GM12878 (cell line): ENCODE measurements at regions not wholly inside any gene's neighbourhood (a gene's known extent, or its start where the extent isn't known, plus 50 kb on each side); places are given as distances from the start of the nearest gene placed in this dataset.
A peak's percentile ranks its signal among the peaks of the same experiment; 100 is the strongest.

Experiments
- ATAC-seq: fragments of 200-7000 bp; cut with Tn5 transposase; 3 replicates; pipeline ENCODE4 v1.9.1; 2020; ENCODE audit warnings: mild to moderate bottlenecking, moderate library complexity
- BruUV-seq: library from RNA; stranded (reverse); fragments of 400-500 nt; replicated peaks from 2 replicates; lab custom pipeline; 2021; lab: Mats Ljungman, UMichigan
- CTCF ChIA-PET: fragments of 300-600 bp; sonication (Branson Sonifier 250); formaldehyde crosslinking; extraction: SDS; loops from one replicate; lab custom pipeline; 2021; ENCODE audit warnings: inconsistent platforms; lab: Yijun Ruan, JAX
- POLR2A ChIA-PET: fragments of 350-600 bp; formaldehyde crosslinking; extraction: SDS; loops from one replicate; lab custom pipeline; 2021; ENCODE audit warnings: inconsistent platforms; lab: Charles Lee
- RAD21 ChIA-PET: fragments of 300-600 bp; sonication (Branson Sonifier 250); formaldehyde crosslinking; loops from one replicate; lab custom pipeline; 2023; ENCODE audit warnings: antibody characterized with exemption; ENCODE audit not compliant: unreplicated experiment; lab: Charles Lee
- SMC1A ChIA-PET: fragments of 300-600 bp; sonication (Branson Sonifier 250); formaldehyde crosslinking; loops from one replicate; lab custom pipeline; 2023; ENCODE audit not compliant: unreplicated experiment, uncharacterized antibody; lab: Charles Lee
- DNase-seq: peaks from one replicate; pipeline ENCODE4 v3.0.0-alpha.2; 2011; ENCODE audit warnings: low read depth, low spot score
- FAIRE-seq: peaks from 3 replicates; lab custom pipeline; 2011; peaks lifted over from hg19 to GRCh38; lab: Jason Lieb, UNC
- H2AFZ ChIP-seq: 2 replicates; pipeline ENCODE4 v1.6.0; 2011; ENCODE audit warnings: low read depth, low read length, control low read depth; ENCODE audit not compliant: control insufficient read depth
- H3K27ac ChIP-seq: 2 replicates; pipeline ENCODE4 v1.5.1; 2011; ENCODE audit warnings: control low read depth; ENCODE audit not compliant: control insufficient read depth, insufficient read depth
- H3K27me3 ChIP-seq, 2 experiments: replicated peaks in 1 of 2; 2 replicates each; pipeline versions ENCODE4 v1.6.0 to v1.6.1; 2011; ENCODE audit warnings: low read length in 1 of 2; ENCODE audit not compliant: control insufficient read depth in 2 of 2, insufficient read depth in 2 of 2
- H3K36me3 ChIP-seq, 2 experiments: 2 replicates each; pipeline ENCODE4 v1.5.1; 2011; ENCODE audit warnings: low read length in 1 of 2; ENCODE audit not compliant: control insufficient read depth in 2 of 2, insufficient read depth in 2 of 2
- H3K4me1 ChIP-seq: 2 replicates; pipeline ENCODE4 v1.6.1; 2011; ENCODE audit warnings: mild to moderate bottlenecking, low read length, moderate library complexity, mixed read lengths; ENCODE audit not compliant: control insufficient read depth, insufficient read depth
- H3K4me2 ChIP-seq: 2 replicates; pipeline ENCODE4 v1.6.0; 2011; ENCODE audit warnings: control low read depth; ENCODE audit not compliant: control insufficient read depth, insufficient read depth
- H3K4me3 ChIP-seq: fragments of 200-600 bp; sonication (generic); 2 replicates; pipeline ENCODE4 v1.5.1; 2016
- H3K79me2 ChIP-seq: 2 replicates; pipeline ENCODE4 v1.6.0; 2011; ENCODE audit warnings: low read length; ENCODE audit not compliant: control insufficient read depth, insufficient read depth
- H3K9ac ChIP-seq: 2 replicates; pipeline ENCODE4 v1.8.0; 2011; ENCODE audit warnings: low read length, control low read depth, mixed read lengths; ENCODE audit not compliant: control insufficient read depth, insufficient read depth
- H3K9me3 ChIP-seq: replicated peaks from 3 replicates; pipeline ENCODE4 v1.5.1; 2011; ENCODE audit warnings: mild to moderate bottlenecking, low read length; ENCODE audit not compliant: control insufficient read depth, insufficient read depth
- H4K20me1 ChIP-seq: 2 replicates; pipeline ENCODE4 v1.6.0; 2011; ENCODE audit not compliant: control insufficient read depth, insufficient read depth
- CBX5 ChIP-seq: sonication (generic); IDR thresholded peaks from 2 replicates; pipeline ENCODE4 v1.6.1; 2016; ENCODE audit warnings: low read depth, moderate library complexity, mild to moderate bottlenecking, inconsistent platforms
- EED ChIP-seq: sonication (generic); IDR thresholded peaks from 2 replicates; pipeline ENCODE4 v1.6.1; 2016; ENCODE audit warnings: antibody characterized with exemption, low read depth
- HCFC1 ChIP-seq: fragments of 150-350 bp; IDR thresholded peaks from 2 replicates; pipeline ENCODE4 v1.6.1; 2014; ENCODE audit warnings: low read length
- MTA2 ChIP-seq: fragments of 450-650 bp; IDR thresholded peaks from 2 replicates; pipeline ENCODE4 v1.6.1; 2016; ENCODE audit warnings: low read depth, mild to moderate bottlenecking, moderate library complexity
- NR2C2 ChIP-seq: IDR thresholded peaks from 2 replicates; pipeline ENCODE4 v1.6.1; 2011; ENCODE audit warnings: borderline replicate concordance, low read depth; ENCODE audit not compliant: control insufficient read depth, insufficient read length
- WRNIP1 ChIP-seq: IDR thresholded peaks from 2 replicates; pipeline ENCODE4 v1.6.1; 2011; ENCODE audit warnings: low read depth, low read length, improper control_type of control experiment, borderline replicate concordance
- WGBS: methylation state at CpG from one replicate; pipeline ENCODE4 v1.1.6; 2016; ENCODE audit warnings: low lambda C conversion rate; ENCODE audit not compliant: insufficient replicate concordance, insufficient coverage; ENCODE audit errors: missing lambda C conversion rate; 5-methylcytosine and 5-hydroxymethylcytosine counted together
- in situ Hi-C: fragments of 300-500 bp; cut with MboI; formaldehyde crosslinking; loops from 9 replicates; pipeline ENCODE4 v1.14.3; 2018; ENCODE audit warnings: mixed read lengths
- intact Hi-C: fragments of 100-400 bp; cut with micrococcal nuclease; formaldehyde crosslinking; loops from one replicate; pipeline ENCODE4 v1.14.2; 2022; ENCODE audit not compliant: unreplicated experiment
- TF ChIP-seq, protein P1 (sequence below): IDR thresholded peaks from 2 replicates; pipeline ENCODE4 v1.6.1; 2012; ENCODE audit warnings: improper control_type of control experiment, low read depth, low read length; ENCODE audit not compliant: insufficient replicate concordance
- TF ChIP-seq, protein P2 (sequence below): fragments of 450-650 bp; IDR thresholded peaks from 2 replicates; pipeline ENCODE4 v1.6.1; 2017; ENCODE audit warnings: borderline replicate concordance
- TF ChIP-seq, protein P3 (sequence below): fragments of 450-650 bp; formaldehyde crosslinking; IDR thresholded peaks from 2 replicates; pipeline ENCODE4 v1.5.0; 2022; ENCODE audit warnings: mild to moderate bottlenecking, missing genetic modification characterization

DNA sequence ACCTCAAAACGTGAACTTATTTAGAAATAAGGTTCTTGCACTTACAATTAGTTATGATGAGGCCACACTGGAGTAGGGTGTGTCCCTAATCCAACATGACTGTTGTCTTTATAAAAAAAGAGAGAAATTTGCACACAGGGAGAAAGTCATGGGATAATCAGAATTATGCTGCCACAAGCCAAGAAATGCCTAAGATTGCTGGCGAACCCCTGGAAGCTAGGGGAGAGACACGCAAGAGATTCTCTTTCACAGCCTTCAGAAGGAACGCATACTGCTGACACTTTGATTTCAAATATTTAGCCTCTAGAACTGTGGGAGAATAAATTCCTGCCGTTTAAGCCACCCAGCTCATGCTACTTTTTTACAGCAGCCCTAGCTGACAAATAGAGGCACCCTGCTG is 138.3 kb downstream of the CCDC71L start (continued):
- TF ChIP-seq, protein P1, sequence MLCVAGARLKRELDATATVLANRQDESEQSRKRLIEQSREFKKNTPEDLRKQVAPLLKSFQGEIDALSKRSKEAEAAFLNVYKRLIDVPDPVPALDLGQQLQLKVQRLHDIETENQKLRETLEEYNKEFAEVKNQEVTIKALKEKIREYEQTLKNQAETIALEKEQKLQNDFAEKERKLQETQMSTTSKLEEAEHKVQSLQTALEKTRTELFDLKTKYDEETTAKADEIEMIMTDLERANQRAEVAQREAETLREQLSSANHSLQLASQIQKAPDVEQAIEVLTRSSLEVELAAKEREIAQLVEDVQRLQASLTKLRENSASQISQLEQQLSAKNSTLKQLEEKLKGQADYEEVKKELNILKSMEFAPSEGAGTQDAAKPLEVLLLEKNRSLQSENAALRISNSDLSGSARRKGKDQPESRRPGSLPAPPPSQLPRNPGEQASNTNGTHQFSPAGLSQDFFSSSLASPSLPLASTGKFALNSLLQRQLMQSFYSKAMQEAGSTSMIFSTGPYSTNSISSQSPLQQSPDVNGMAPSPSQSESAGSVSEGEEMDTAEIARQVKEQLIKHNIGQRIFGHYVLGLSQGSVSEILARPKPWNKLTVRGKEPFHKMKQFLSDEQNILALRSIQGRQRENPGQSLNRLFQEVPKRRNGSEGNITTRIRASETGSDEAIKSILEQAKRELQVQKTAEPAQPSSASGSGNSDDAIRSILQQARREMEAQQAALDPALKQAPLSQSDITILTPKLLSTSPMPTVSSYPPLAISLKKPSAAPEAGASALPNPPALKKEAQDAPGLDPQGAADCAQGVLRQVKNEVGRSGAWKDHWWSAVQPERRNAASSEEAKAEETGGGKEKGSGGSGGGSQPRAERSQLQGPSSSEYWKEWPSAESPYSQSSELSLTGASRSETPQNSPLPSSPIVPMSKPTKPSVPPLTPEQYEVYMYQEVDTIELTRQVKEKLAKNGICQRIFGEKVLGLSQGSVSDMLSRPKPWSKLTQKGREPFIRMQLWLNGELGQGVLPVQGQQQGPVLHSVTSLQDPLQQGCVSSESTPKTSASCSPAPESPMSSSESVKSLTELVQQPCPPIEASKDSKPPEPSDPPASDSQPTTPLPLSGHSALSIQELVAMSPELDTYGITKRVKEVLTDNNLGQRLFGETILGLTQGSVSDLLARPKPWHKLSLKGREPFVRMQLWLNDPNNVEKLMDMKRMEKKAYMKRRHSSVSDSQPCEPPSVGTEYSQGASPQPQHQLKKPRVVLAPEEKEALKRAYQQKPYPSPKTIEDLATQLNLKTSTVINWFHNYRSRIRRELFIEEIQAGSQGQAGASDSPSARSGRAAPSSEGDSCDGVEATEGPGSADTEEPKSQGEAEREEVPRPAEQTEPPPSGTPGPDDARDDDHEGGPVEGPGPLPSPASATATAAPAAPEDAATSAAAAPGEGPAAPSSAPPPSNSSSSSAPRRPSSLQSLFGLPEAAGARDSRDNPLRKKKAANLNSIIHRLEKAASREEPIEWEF = no peak
- TF ChIP-seq HCFC1 = no peak
- no peak for TF ChIP-seq NR2C2
- TF ChIP-seq, protein P2, sequence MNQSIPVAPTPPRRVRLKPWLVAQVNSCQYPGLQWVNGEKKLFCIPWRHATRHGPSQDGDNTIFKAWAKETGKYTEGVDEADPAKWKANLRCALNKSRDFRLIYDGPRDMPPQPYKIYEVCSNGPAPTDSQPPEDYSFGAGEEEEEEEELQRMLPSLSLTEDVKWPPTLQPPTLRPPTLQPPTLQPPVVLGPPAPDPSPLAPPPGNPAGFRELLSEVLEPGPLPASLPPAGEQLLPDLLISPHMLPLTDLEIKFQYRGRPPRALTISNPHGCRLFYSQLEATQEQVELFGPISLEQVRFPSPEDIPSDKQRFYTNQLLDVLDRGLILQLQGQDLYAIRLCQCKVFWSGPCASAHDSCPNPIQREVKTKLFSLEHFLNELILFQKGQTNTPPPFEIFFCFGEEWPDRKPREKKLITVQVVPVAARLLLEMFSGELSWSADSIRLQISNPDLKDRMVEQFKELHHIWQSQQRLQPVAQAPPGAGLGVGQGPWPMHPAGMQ = no peak

DNA sequence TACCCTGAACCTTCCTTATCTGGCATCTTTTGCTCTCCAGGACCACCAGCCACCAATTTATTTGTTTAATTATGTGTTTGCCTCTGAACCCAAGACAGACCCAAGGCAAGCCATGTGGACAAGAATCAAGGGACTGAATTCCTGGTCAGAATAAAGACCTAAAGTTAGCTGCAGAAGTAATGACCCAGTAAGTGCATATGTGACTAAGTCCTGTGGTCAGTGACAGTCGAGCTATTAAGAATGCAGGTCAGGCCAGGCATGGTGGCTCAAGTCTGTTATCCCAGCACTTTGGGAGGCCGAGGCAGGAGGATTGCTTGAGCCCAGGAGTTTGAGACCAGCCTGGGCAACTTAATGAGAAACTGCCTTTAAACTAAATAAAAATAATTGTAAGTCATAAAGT is 139.4 kb downstream of the CCDC71L start:
- no TSS peak for BruUV-seq
- Histone ChIP-seq H3K4me3 (no peak overlapping the region), H3K4me2 (no peak overlapping the region), H3K27ac (no peak overlapping the region), H3K9ac (no peak overlapping the region), H4K20me1 (no peaks in the 10 kb centered on the region), H3K36me3 (no peaks in the 10 kb centered on the region), H3K4me1 (no peaks in the 10 kb centered on the region), H3K9me3 (no peaks in the 10 kb centered on the region), H2AFZ (no peak overlapping the region), H3K27me3 (no peaks in the 10 kb centered on the region; a peak in 1 of 4 replicates), H3K79me2 (no peaks in the 10 kb centered on the region)
- ATAC-seq (peak; percentile 40), DNase-seq (no peak), FAIRE-seq (no peak)
- in situ Hi-C loops = no loop called here
- ChIA-PET SMC1A (interaction anchor here (0.8 to 2.2 kb wide), 2 partner anchors 215 to 342 kb away, joined by 3 to 12 read pairs; no protein-coding TSS in a partner anchor), RAD21 (interaction anchor here (1.2 to 2.8 kb wide), 2 partner anchors 57 to 344 kb away, joined by 3 to 14 read pairs; no protein-coding TSS in a partner anchor), POLR2A (no interaction called here), CTCF (interaction anchor here (0.7 to 1.8 kb wide), 2 partner anchors 17 to 345 kb away, joined by 4 to 16 read pairs; no protein-coding TSS in a partner anchor)
- 0% methylated on average over 2 of the region's 2 CpGs for WGBS
- intact Hi-C loops = loop anchor here (5.0 kb wide), 1 partner anchor 344 kb away; no protein-coding TSS in a partner anchor
- no peak for TF ChIP-seq EED
- TF ChIP-seq WRNIP1 = no peak
- TF ChIP-seq, protein P3, sequence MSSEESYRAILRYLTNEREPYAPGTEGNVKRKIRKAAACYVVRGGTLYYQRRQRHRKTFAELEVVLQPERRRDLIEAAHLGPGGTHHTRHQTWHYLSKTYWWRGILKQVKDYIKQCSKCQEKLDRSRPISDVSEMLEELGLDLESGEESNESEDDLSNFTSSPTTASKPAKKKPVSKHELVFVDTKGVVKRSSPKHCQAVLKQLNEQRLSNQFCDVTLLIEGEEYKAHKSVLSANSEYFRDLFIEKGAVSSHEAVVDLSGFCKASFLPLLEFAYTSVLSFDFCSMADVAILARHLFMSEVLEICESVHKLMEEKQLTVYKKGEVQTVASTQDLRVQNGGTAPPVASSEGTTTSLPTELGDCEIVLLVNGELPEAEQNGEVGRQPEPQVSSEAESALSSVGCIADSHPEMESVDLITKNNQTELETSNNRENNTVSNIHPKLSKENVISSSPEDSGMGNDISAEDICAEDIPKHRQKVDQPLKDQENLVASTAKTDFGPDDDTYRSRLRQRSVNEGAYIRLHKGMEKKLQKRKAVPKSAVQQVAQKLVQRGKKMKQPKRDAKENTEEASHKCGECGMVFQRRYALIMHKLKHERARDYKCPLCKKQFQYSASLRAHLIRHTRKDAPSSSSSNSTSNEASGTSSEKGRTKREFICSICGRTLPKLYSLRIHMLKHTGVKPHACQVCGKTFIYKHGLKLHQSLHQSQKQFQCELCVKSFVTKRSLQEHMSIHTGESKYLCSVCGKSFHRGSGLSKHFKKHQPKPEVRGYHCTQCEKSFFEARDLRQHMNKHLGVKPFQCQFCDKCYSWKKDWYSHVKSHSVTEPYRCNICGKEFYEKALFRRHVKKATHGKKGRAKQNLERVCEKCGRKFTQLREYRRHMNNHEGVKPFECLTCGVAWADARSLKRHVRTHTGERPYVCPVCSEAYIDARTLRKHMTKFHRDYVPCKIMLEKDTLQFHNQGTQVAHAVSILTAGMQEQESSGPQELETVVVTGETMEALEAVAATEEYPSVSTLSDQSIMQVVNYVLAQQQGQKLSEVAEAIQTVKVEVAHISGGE (CRISPR knock-in tag) = no peak
- no peak for TF ChIP-seq CBX5
- no peak for TF ChIP-seq MTA2
